ENCODE measurements at regions not wholly inside any gene's neighbourhood (a gene's known extent, or its start where the extent isn't known, plus 50 kb on each side); places are given as distances from the start of the nearest gene placed in this dataset.

- no peak for DNase-seq (ENCODE audit: low read depth in 4 of 4, low spot score in 2 of 4)
Observed at GRCh38 chr3:180092889-180093288, 56.2 kb upstream of the PEX5L start.

- DNase-seq (ENCODE audit: low read depth in 4 of 4, low spot score in 2 of 4) = no peak
Observed at GRCh38 chr3:180093535-180093934, 56.8 kb upstream of the PEX5L start.

- DNase-seq (ENCODE audit: low read depth in 4 of 4, low spot score in 2 of 4) = no peak
Observed at GRCh38 chr3:180097626-180098025, 60.9 kb upstream of the PEX5L start.

GRCh38 chr3:180102134-180102533 lies 65.4 kb upstream of the PEX5L start:
- DNase-seq (ENCODE audit: low read depth in 4 of 4, low spot score in 2 of 4) = peak in 1 of 4 donors; percentile 4

GRCh38 chr3:180102604-180103003 lies 65.9 kb upstream of the PEX5L start:
- DNase-seq (ENCODE audit: low read depth in 4 of 4, low spot score in 2 of 4) = no peak

GRCh38 chr3:180116203-180116602 lies 79.5 kb upstream of the PEX5L start:
- DNase-seq (ENCODE audit: low read depth in 4 of 4, low spot score in 2 of 4) = no peak

- DNase-seq (ENCODE audit: low read depth in 4 of 4, low spot score in 2 of 4) = no peak
Observed at GRCh38 chr3:180116658-180117057, 79.9 kb upstream of the PEX5L start.

- DNase-seq (ENCODE audit: low read depth in 4 of 4, low spot score in 2 of 4) = no peak
Observed at GRCh38 chr3:180117381-180118163, 80.8 kb upstream of the PEX5L start.

- DNase-seq (ENCODE audit: low read depth in 4 of 4, low spot score in 2 of 4) = no peak
Observed at GRCh38 chr3:180119567-180119966, 82.8 kb upstream of the PEX5L start.

GRCh38 chr3:180123928-180124327 lies 87.2 kb upstream of the PEX5L start:
- no peak for DNase-seq (ENCODE audit: low read depth in 4 of 4, low spot score in 2 of 4)

GRCh38 chr3:180131169-180131568 lies 94.4 kb upstream of the PEX5L start:
- no peak for DNase-seq (ENCODE audit: low read depth in 4 of 4, low spot score in 2 of 4)

- no peak for DNase-seq (ENCODE audit: low read depth in 4 of 4, low spot score in 2 of 4)
Observed at GRCh38 chr3:180135101-180135500, 98.4 kb upstream of the PEX5L start.

GRCh38 chr3:180138871-180139270 lies 102.1 kb upstream of the PEX5L start:
- DNase-seq (ENCODE audit: low read depth in 4 of 4, low spot score in 2 of 4) = no peak

GRCh38 chr3:180142041-180142440 lies 105.3 kb upstream of the PEX5L start:
- no peak for DNase-seq (ENCODE audit: low read depth in 4 of 4, low spot score in 2 of 4)

- DNase-seq (ENCODE audit: low read depth in 4 of 4, low spot score in 2 of 4) = no peak
Observed at GRCh38 chr3:180142472-180142871, 105.7 kb upstream of the PEX5L start.

- DNase-seq (ENCODE audit: low read depth in 4 of 4, low spot score in 2 of 4) = no peak
Observed at GRCh38 chr3:180161770-180162169, 125.0 kb upstream of the PEX5L start.

GRCh38 chr3:180175572-180175971 lies 138.8 kb upstream of the PEX5L start:
- no peak for DNase-seq (ENCODE audit: low read depth in 4 of 4, low spot score in 2 of 4)

- no peak for DNase-seq (ENCODE audit: low read depth in 4 of 4, low spot score in 2 of 4)
Observed at GRCh38 chr3:180176059-180176458, 139.3 kb upstream of the PEX5L start.

- DNase-seq (ENCODE audit: low read depth in 4 of 4, low spot score in 2 of 4) = no peak
Observed at GRCh38 chr3:180177255-180177654, 140.5 kb upstream of the PEX5L start.

GRCh38 chr3:180179562-180179961 lies 142.8 kb upstream of the PEX5L start:
- no peak for DNase-seq (ENCODE audit: low read depth in 4 of 4, low spot score in 2 of 4)

- DNase-seq (ENCODE audit: low read depth in 4 of 4, low spot score in 2 of 4) = no peak
Observed at GRCh38 chr3:180180795-180181194, 144.1 kb upstream of the PEX5L start.

GRCh38 chr3:180181387-180181786 lies 144.7 kb upstream of the PEX5L start:
- DNase-seq (ENCODE audit: low read depth in 4 of 4, low spot score in 2 of 4) = no peak

GRCh38 chr3:180183346-180183745 lies 146.6 kb upstream of the PEX5L start:
- DNase-seq (ENCODE audit: low read depth in 4 of 4, low spot score in 2 of 4) = no peak

All from left renal cortex interstitium (tissue), 4 donors.